AG20443 (cell line): ENCODE measurements at regions not wholly inside any gene's neighbourhood (a gene's known extent, or its start where the extent isn't known, plus 50 kb on each side); places are given as distances from the start of the nearest gene placed in this dataset.
"Not testable (repeated sequence)": the region's sequence is repeated elsewhere in the genome, so short reads cannot be mapped to it uniquely, and the experiment has no call there.

Experiments used
- DNase-seq: peaks from one replicate; pipeline ENCODE4 v3.0.0; 2012; ENCODE audit warnings: low spot score, mixed read lengths

DNA sequence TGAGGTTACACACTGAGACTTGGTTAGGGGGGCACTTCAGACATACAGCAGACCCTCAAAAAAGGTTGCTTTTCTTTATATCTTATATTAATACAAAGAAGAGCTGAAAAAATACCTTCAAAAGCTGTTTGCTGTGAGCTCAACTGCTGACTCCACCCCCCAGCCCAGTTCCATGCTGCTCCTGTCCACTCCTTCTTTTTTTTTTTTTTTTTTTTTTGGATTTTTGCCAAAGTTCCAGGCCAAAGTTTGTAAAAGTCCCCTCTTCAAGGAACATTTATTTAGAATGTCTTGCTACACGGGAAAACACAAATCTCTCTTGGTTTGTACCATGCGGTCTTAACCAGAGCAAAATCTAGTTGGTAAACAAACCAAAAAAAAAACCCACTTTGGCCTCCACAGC, 85.3 kb upstream of the AKAP12 start:
- peak; percentile 54 for DNase-seq

DNA sequence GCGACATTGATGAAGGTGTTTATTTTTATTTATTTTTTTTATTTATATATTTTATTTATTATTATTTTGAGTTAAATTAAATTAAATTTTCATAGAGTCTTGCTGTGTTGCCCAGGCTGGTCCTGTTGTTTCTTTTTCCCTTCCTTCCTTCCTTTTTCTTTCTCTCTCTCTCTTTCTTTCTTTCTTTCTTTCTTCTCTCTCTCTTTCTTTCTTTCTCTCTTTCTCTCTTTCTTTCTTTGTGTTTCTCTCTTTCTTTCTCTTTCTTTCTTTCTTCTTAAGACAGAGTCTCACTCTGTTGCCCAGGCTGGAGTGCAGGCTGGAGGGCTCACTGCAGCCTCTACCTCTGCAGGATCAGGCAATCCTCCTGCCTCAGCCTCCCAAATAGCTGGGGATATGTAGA, 84.7 kb upstream of the AKAP12 start:
- DNase-seq = no peak

GRCh38 chr6:151160929-151161757, 78.6 kb upstream of the AKAP12 start:
- peak; percentile 10 for DNase-seq

- no peak for DNase-seq
Measured at GRCh38 chr6:151164383-151164782, 75.4 kb upstream of the AKAP12 start.

DNA sequence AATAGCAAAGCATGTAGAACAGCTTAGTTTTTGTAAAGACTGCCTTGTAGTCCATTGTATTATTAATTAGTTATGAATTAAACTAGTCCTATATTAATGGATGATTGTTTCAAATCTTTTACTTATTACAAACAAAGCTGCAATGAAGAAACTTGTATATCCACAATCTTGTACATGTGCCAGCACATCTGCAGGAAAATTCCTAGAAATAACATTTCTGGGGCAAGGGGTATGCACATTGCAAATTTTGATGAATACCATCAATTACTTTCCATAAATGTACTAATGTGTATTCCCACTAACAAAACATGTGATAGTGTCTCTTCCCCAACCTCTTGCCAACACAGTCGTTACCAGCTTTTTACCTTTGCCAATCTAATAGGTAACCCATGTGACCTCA, 73.6 kb upstream of the AKAP12 start:
- DNase-seq = no peak

GRCh38 chr6:151167034-151167433, 72.7 kb upstream of the AKAP12 start:
- DNase-seq = no peak

DNA sequence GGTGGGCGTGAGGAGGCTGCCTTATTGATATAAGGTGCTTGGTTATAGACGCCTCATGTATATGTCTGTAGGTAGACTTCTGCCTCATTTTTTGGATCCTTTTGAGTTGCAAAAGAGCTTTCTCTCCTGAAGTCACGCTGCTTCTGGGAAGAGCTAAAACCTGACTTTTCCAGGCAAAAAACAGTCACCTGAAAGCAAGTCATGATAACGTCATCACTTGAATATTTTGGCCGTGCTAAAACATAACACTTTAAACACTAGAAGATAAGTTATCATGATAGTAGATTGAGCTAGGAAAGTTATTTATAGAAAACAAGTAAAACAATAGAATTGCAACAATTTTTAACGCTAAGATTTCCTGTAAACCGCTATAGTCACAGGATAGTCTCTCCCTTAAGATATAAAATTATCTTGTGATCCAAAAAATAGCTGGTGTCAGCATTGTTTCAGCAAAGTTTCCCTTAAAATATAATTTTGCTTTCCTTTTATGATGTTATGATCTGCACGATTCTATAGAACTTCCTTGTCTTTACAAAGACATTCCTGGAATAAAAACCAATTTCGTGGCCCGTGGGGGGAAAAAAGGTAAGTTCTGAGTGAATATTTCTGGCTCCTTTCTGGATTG, 69.0 kb upstream of the AKAP12 start:
- DNase-seq = no peak

DNA sequence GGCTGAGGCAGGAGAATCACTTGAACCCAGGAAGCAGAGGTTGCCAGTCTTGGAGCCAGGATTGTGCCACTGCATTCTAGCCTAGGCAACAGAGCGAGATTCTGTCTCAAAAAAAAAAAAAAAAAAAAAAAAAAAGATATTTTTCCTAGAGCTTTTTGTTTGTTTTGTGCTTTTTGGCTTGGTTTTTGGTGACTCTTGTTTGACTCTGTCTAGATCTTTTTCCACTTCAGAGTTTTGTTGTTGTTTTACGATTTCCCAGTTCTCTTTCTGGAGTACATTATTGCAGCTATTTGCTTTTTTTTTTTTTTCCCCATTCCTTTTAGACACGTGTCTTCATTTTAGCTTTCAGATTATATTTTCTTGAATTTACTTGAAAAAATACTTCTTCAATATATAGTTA, 67.0 kb upstream of the AKAP12 start:
- DNase-seq = no peak

GRCh38 chr6:151175662-151176445, 63.9 kb upstream of the AKAP12 start:
- no peak for DNase-seq

GRCh38 chr6:151176911-151177770, 62.6 kb upstream of the AKAP12 start:
- DNase-seq = no peak

- no peak for DNase-seq
Measured at GRCh38 chr6:151178373-151178772, 61.4 kb upstream of the AKAP12 start.

DNA sequence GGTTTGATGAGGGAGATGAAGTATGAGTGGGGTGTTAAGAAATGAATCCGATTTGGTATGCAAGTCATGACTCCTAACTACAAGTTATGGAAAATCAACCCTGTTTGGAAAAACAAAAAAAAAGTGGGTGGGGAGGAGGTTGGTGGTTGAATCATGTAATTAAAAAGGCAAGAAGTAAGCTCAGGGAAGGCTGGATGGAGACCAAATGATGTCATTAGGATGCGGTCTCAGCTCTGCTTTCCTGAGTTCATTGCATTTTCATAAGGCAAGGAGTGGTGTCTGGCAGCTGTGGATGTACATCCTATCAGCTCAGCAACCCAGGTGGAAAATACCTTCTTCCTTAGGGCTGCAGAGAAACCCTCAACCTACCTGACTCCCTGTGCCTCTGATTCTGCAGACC, 60.4 kb upstream of the AKAP12 start:
- peak; percentile 76 for DNase-seq

GRCh38 chr6:151180330-151181048, 59.3 kb upstream of the AKAP12 start:
- no peak for DNase-seq

DNA sequence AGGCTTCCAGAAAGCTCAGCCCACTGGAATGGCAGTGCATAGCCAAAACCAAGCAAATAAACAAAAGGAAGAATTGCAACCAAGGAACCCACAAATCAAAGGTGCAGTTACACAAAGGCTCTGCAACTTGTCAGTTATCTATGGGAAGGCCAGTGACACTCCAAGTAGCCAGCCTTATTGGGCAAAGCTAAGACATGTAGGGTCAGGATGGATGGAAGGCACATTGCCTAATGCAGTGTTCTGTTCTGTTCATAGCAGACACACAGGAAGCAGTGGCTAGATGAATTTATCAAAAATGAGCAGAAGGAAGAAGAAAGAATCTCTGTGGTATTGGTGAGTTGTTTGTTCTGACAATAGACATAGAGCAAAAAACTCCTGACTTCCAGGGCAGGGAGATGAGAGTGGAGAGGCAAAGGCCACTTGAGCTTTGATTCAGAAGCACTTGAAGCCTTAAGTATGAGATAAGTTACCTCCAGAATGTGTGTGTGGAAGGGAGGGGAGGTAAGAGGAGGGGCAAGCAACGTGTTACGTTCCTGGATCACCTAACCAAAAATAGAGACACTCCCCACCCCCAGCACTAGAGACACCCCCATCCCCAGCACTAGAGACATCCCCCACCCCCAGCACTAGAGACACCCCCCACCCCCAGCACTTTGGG, 57.9 kb upstream of the AKAP12 start:
- no peak for DNase-seq

DNA sequence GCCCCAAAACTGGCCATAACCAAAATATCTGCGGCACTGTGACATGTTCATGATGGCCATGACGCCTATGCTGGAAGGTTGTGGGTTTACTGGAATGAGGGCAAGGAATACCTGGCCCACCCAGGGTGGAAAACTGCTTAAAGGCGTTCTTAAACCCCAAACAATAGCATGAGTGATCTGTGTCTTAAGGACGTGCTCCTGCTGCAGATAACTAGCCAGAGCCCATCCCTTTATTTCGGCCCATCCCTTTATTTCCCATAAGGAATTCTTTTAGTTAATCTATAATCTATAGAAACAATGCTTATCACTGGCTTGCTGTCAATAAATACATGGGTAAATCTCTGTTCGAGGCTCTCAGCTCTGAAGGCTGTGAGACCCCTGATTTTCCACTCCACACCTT, 56.8 kb upstream of the AKAP12 start:
- DNase-seq = not testable (repeated sequence)

GRCh38 chr6:151185148-151185547, 54.6 kb upstream of the AKAP12 start:
- DNase-seq = no peak

GRCh38 chr6:151186306-151186705, 53.5 kb upstream of the AKAP12 start:
- DNase-seq = no peak

DNA sequence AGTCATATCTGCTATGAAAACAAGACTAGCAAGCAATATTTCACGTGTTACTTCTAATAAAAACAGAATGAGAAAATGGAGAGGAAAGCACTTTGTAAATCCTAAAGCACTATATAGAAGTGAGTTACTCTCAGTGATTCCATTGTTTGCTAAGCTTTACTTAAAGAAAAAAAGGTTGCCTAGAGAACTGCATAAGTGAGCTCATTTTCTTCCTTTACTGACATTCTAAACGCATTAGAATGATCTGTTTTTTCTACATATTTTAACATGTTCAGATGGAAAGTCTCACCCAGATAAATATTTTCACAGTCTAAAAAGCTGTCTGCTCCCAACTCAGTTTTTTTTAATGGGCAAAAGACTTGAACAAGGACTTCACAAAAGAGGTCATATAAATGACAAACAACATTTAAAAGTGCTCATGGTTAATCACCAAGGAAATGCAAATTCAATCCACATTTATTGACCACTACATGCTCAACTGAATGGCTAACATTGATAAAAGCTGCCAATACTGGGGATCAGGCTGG, 52.9 kb upstream of the AKAP12 start:
- no peak for DNase-seq
